ENCODE measurements at regions not wholly inside any gene's neighbourhood (a gene's known extent, or its start where the extent isn't known, plus 50 kb on each side); places are given as distances from the start of the nearest gene placed in this dataset.

GRCh38 chr3:117122609-117123008 is 413.0 kb downstream of the TUSC7 start:
- TF ChIP-seq, protein P1, sequence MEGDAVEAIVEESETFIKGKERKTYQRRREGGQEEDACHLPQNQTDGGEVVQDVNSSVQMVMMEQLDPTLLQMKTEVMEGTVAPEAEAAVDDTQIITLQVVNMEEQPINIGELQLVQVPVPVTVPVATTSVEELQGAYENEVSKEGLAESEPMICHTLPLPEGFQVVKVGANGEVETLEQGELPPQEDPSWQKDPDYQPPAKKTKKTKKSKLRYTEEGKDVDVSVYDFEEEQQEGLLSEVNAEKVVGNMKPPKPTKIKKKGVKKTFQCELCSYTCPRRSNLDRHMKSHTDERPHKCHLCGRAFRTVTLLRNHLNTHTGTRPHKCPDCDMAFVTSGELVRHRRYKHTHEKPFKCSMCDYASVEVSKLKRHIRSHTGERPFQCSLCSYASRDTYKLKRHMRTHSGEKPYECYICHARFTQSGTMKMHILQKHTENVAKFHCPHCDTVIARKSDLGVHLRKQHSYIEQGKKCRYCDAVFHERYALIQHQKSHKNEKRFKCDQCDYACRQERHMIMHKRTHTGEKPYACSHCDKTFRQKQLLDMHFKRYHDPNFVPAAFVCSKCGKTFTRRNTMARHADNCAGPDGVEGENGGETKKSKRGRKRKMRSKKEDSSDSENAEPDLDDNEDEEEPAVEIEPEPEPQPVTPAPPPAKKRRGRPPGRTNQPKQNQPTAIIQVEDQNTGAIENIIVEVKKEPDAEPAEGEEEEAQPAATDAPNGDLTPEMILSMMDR (IDR thresholded peaks at IDR 0.05): no peak
- no peak for TF ChIP-seq POLR2AphosphoS5 (IDR thresholded peaks at IDR 0.05)
